Body of pancreas (tissue), 4 donors: ENCODE measurements at regions not wholly inside any gene's neighbourhood (a gene's known extent, or its start where the extent isn't known, plus 50 kb on each side); places are given as distances from the start of the nearest gene placed in this dataset.

Experiments used
- CTCF ChIP-seq, 7 experiments: fragments of 450-650 bp in 4 of 7; fragments of 200-600 bp in 3 of 7; sonication (generic) in 3 of 7; IDR thresholded peaks; one replicate each; pipeline ENCODE4 v1.5.1; 2016 to 2019; ENCODE audit warnings: antibody characterized with exemption in 7 of 7
- POLR2A ChIP-seq, 3 donors: fragments of 450-650 bp; IDR thresholded peaks; one replicate each; pipeline ENCODE4 v1.6.1; 2016; ENCODE audit warnings: antibody characterized with exemption in 3 of 3, mild to moderate bottlenecking in 2 of 3

GRCh38 chr3:482479-482878 lies 285.9 kb downstream of the CHL1 start:
- TF ChIP-seq CTCF (IDR thresholded peaks at IDR 0.05) (no peak), POLR2A (IDR thresholded peaks at IDR 0.05) (no peak)
